B cell (primary cell): ENCODE measurements at regions not wholly inside any gene's neighbourhood (a gene's known extent, or its start where the extent isn't known, plus 50 kb on each side); places are given as distances from the start of the nearest gene placed in this dataset.

Experiments
- EZH2 ChIP-seq: IDR thresholded peaks from 2 replicates; pipeline ENCODE4 v1.6.1; 2012; ENCODE audit warnings: borderline replicate concordance, low read depth, mild to moderate bottlenecking, moderate library complexity, low read length; ENCODE audit not compliant: insufficient read depth, poor library complexity, severe bottlenecking
- TF ChIP-seq, protein P1 (sequence below): fragments of 200-600 bp; IDR thresholded peaks from one replicate; pipeline ENCODE4 v1.8.0; 2022; ENCODE audit warnings: antibody characterized with exemption, mild to moderate bottlenecking

DNA sequence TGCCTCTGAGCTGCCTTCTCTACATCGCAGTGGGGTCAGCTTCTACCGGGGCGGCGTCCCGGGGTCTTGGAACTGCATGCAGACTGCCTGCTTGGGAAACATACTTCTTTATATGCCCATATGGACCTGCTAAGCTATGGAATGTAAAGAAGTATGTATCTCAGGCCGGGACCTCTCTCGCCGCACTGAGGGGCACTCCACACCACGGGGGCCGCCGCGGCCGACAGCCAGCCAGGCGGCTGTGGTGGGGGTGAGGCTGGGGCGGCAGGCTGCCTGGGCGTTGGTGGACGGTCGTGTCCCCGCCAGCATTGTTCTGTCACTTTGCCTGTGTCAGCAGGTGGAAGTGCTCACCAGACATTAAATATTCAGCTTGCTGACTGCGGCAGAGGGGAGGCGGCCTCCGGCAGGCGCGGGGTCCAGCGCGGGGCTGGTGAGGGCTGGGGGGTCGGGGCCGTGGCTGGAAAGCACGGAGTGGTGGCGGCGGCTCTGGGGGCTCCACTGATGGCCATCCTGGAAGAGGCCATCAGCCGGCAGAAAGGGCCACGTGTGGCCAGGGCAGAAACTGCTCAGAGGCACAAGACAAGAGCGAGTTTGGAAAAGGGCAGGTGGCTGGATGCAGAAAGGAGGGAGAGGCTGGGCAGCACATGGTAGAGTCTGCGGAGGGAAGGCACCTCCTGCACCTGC, 78.6 kb upstream of the GATA5 start:
- TF ChIP-seq, protein P1, sequence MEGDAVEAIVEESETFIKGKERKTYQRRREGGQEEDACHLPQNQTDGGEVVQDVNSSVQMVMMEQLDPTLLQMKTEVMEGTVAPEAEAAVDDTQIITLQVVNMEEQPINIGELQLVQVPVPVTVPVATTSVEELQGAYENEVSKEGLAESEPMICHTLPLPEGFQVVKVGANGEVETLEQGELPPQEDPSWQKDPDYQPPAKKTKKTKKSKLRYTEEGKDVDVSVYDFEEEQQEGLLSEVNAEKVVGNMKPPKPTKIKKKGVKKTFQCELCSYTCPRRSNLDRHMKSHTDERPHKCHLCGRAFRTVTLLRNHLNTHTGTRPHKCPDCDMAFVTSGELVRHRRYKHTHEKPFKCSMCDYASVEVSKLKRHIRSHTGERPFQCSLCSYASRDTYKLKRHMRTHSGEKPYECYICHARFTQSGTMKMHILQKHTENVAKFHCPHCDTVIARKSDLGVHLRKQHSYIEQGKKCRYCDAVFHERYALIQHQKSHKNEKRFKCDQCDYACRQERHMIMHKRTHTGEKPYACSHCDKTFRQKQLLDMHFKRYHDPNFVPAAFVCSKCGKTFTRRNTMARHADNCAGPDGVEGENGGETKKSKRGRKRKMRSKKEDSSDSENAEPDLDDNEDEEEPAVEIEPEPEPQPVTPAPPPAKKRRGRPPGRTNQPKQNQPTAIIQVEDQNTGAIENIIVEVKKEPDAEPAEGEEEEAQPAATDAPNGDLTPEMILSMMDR = no peak
- no peak for TF ChIP-seq EZH2
